HCT116 (cell line): ENCODE measurements at regions not wholly inside any gene's neighbourhood (a gene's known extent, or its start where the extent isn't known, plus 50 kb on each side); places are given as distances from the start of the nearest gene placed in this dataset.

Source experiments
- ATAC-seq: fragments of 200-7000 bp; cut with Tn5 transposase; 2 replicates; pipeline ENCODE4 v1.9.1; 2020; ENCODE audit warnings: mild to moderate bottlenecking, moderate library complexity
- BruUV-seq: library from RNA; stranded (reverse); fragments of 400-500 nt; replicated peaks from 2 replicates; lab custom pipeline; 2021; lab: Mats Ljungman, UMichigan
- CTCF ChIA-PET: fragments of 300-600 bp; sonication (Branson Sonifier 250); formaldehyde crosslinking; loops from one replicate; lab custom pipeline; 2021; ENCODE audit warnings: antibody characterized with exemption; lab: Charles Lee
- POLR2A ChIA-PET: fragments of 300-600, 350-600 bp; sonication (Branson Sonifier 250); formaldehyde crosslinking; loops from one replicate; lab custom pipeline; 2021; ENCODE audit warnings: antibody characterized with exemption; lab: Charles Lee
- RAD21 ChIA-PET, 2 experiments: fragments of 300-600 bp; sonication (Branson Sonifier 250); formaldehyde crosslinking; loops; one replicate each; lab custom pipeline; 2023; ENCODE audit warnings: low total read pairs in 2 of 2; ENCODE audit not compliant: uncharacterized antibody in 2 of 2, unreplicated experiment in 2 of 2, low non-redundant PET in 1 of 2; lab: Charles Lee
- DNase-seq: peaks from one replicate; pipeline ENCODE4 v3.0.0-alpha.2; 2010; ENCODE audit warnings: low read depth, low spot score
- H2AFZ ChIP-seq: fragments of 200-600 bp; shearing (Covaris generic), sonication (generic); 2 replicates; pipeline ENCODE4 v1.6.1; 2017; ENCODE audit warnings: low read depth, mixed run types, mixed read lengths, antibody characterized with exemption, low read length; ENCODE audit not compliant: poor library complexity, severe bottlenecking
- H3K27ac ChIP-seq: 2 replicates; pipeline ENCODE4 v1.5.1; 2012; ENCODE audit warnings: low read depth, low read length
- H3K27me3 ChIP-seq: fragments of 200-600 bp; sonication (generic); 2 replicates; pipeline ENCODE4 v1.6.1; 2016; ENCODE audit warnings: mixed run types, low read length, mixed read lengths; ENCODE audit not compliant: insufficient read depth
- H3K36me3 ChIP-seq, 2 experiments: fragments of 200-500 bp in 1 of 2; fragments of 200-600 bp in 1 of 2; sonication (Bioruptor generic) in 1 of 2; sonication (generic) in 1 of 2; 2 replicates each; pipeline versions ENCODE4 v1.5.1 to v1.6.1; 2014 to 2016; ENCODE audit warnings: low read length in 2 of 2, inconsistent platforms in 1 of 2, mixed read lengths in 1 of 2, mixed run types in 1 of 2; ENCODE audit not compliant: insufficient read depth in 2 of 2, control insufficient read depth in 1 of 2
- H3K4me1 ChIP-seq, 2 experiments: fragments of 200-600 bp in 1 of 2; sonication (generic) in 1 of 2; 2 replicates each; pipeline versions ENCODE4 v1.5.1 to v1.6.1; 2012 to 2017; ENCODE audit warnings: low read length in 2 of 2, inconsistent platforms in 1 of 2, mild to moderate bottlenecking in 1 of 2, mixed read lengths in 1 of 2, mixed run types in 1 of 2, moderate library complexity in 1 of 2; ENCODE audit not compliant: insufficient read depth in 2 of 2, control insufficient read depth in 1 of 2
- H3K4me2 ChIP-seq: fragments of 200-600 bp; sonication (generic); 2 replicates; pipeline ENCODE4 v1.6.1; 2017; ENCODE audit warnings: mixed run types, low read length, mixed read lengths
- H3K4me3 ChIP-seq, 2 experiments: fragments of 200-600 bp in 1 of 2; sonication (generic) in 1 of 2; replicated peaks in 1 of 2; 2 replicates each; pipeline ENCODE4 v1.5.1; 2011 to 2016; ENCODE audit warnings: low read length in 2 of 2, control low read depth in 1 of 2, low read depth in 1 of 2, mild to moderate bottlenecking in 1 of 2, mixed read lengths in 1 of 2, mixed run types in 1 of 2
- H3K79me2 ChIP-seq: fragments of 200-600 bp; sonication (generic); 2 replicates; pipeline ENCODE4 v1.6.1; 2017; ENCODE audit warnings: mild to moderate bottlenecking, mixed run types, low read length, moderate library complexity, mixed read lengths; ENCODE audit not compliant: insufficient read depth
- H3K9ac ChIP-seq: fragments of 200-600 bp; sonication (generic); 2 replicates; pipeline ENCODE4 v1.6.1; 2016; ENCODE audit warnings: low read length, mixed read lengths
- H3K9me2 ChIP-seq: fragments of 200-600 bp; sonication (generic), shearing (Covaris generic); 2 replicates; pipeline ENCODE4 v1.6.1; 2017; ENCODE audit warnings: mixed run types, mild to moderate bottlenecking, moderate library complexity; ENCODE audit not compliant: insufficient read depth
- H3K9me3 ChIP-seq, 2 experiments: fragments of 200-500 bp in 1 of 2; fragments of 200-600 bp in 1 of 2; sonication (Bioruptor generic) in 1 of 2; sonication (generic) in 1 of 2; 2 replicates each; pipeline ENCODE4 v1.6.1; 2014 to 2017; ENCODE audit warnings: low read length in 2 of 2, mixed read lengths in 2 of 2, inconsistent platforms in 1 of 2, low read depth in 1 of 2, mild to moderate bottlenecking in 1 of 2, mixed run types in 1 of 2, moderate library complexity in 1 of 2; ENCODE audit not compliant: control insufficient read depth in 1 of 2, insufficient read depth in 1 of 2
- H4K20me1 ChIP-seq: fragments of 200-600 bp; sonication (generic), shearing (Covaris generic); 2 replicates; pipeline ENCODE4 v1.6.1; 2017; ENCODE audit warnings: mixed run types, mild to moderate bottlenecking, moderate library complexity; ENCODE audit not compliant: insufficient read depth
- CEBPB ChIP-seq: IDR thresholded peaks from 2 replicates; pipeline ENCODE4 v1.6.1; 2012; ENCODE audit warnings: low read depth
- EZH2phosphoT487 ChIP-seq: fragments of 200-600 bp; IDR thresholded peaks from 2 replicates; pipeline ENCODE4 v1.6.1; 2018; ENCODE audit warnings: antibody characterized with exemption, borderline replicate concordance
- JUND ChIP-seq: IDR thresholded peaks from 2 replicates; pipeline ENCODE4 v1.6.1; 2012
- POLR2A ChIP-seq: IDR thresholded peaks from 2 replicates; pipeline ENCODE4 v1.7.0; 2011; ENCODE audit warnings: borderline replicate concordance; ENCODE audit not compliant: insufficient read depth, insufficient read length; ENCODE audit errors: extremely low read depth
- RAD21 ChIP-seq: IDR thresholded peaks from 2 replicates; pipeline ENCODE4 v1.6.1; 2012; ENCODE audit warnings: low read depth, mild to moderate bottlenecking
- SIN3A ChIP-seq: IDR thresholded peaks from 2 replicates; pipeline ENCODE4 v1.6.1; 2012; ENCODE audit warnings: low read depth
- SRF ChIP-seq: IDR thresholded peaks from 2 replicates; pipeline ENCODE4 v1.6.1; 2012; ENCODE audit warnings: low read depth
- ZFX ChIP-seq: fragments of 450-650 bp; IDR thresholded peaks from 2 replicates; pipeline ENCODE4 v1.6.1; 2017
- ZNF274 ChIP-seq: fragments of 200-500 bp; sonication (Bioruptor generic); IDR thresholded peaks from 2 replicates; pipeline ENCODE4 v1.6.1; 2014; ENCODE audit warnings: mild to moderate bottlenecking, low read depth, low read length, inconsistent platforms
- intact Hi-C: fragments of 100-400 bp; cut with micrococcal nuclease; formaldehyde crosslinking; loops from 2 replicates; pipeline ENCODE4 v1.10.0; 2022
- TF ChIP-seq, protein P1 (sequence below): IDR thresholded peaks from 2 replicates; pipeline ENCODE4 v1.6.1; 2011; ENCODE audit warnings: mild to moderate bottlenecking, low read length, moderate library complexity; ENCODE audit not compliant: insufficient replicate concordance; ENCODE audit errors: extremely low read depth
- TF ChIP-seq, protein P2 (sequence below): IDR thresholded peaks from 2 replicates; pipeline ENCODE4 v1.6.1; 2012
- TF ChIP-seq, protein P3 (sequence below): IDR thresholded peaks from 2 replicates; pipeline ENCODE4 v1.6.1; 2012

DNA sequence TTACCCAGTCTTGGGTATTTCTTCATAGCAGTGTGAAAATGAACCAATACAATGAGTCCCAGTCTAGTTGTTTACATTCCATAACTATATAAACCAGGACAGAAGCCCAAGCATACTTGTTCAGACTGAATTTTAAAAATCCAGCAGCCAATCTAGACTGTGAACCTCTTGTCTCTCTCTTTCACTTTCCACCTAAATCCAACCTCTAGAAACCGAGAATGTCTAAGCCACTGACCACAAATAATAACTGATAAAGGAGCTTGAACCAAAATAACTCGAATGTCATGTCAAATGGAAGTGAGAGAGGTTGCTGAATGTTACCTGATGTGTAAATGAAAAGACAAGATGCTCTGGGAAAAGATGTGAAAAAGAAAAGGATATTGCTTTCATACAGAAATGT, 544.7 kb downstream of the NLGN4X start:
- H3K9me3 ChIP-seq: no peaks in the 10 kb centered on the region
- CTCF ChIA-PET: no interaction called here
- POLR2A ChIA-PET: no interaction called here
- no peaks in the 10 kb centered on the region for H3K27me3 ChIP-seq
- H2AFZ ChIP-seq: no peak overlapping the region
- TF ChIP-seq CEBPB: no peak
- TF ChIP-seq, protein P1, sequence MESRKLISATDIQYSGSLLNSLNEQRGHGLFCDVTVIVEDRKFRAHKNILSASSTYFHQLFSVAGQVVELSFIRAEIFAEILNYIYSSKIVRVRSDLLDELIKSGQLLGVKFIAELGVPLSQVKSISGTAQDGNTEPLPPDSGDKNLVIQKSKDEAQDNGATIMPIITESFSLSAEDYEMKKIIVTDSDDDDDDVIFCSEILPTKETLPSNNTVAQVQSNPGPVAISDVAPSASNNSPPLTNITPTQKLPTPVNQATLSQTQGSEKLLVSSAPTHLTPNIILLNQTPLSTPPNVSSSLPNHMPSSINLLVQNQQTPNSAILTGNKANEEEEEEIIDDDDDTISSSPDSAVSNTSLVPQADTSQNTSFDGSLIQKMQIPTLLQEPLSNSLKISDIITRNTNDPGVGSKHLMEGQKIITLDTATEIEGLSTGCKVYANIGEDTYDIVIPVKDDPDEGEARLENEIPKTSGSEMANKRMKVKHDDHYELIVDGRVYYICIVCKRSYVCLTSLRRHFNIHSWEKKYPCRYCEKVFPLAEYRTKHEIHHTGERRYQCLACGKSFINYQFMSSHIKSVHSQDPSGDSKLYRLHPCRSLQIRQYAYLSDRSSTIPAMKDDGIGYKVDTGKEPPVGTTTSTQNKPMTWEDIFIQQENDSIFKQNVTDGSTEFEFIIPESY: no peak
- no peak for DNase-seq
- H3K36me3 ChIP-seq: no peaks in the 10 kb centered on the region
- H3K9me2 ChIP-seq: no peaks in the 10 kb centered on the region
- H3K27ac ChIP-seq: no peak overlapping the region
- no peaks in the 10 kb centered on the region for H4K20me1 ChIP-seq
- no peak for ATAC-seq
- no peak overlapping the region for H3K9ac ChIP-seq
- RAD21 ChIA-PET: no interaction called here
- intact Hi-C loops: no loop called here
- H3K4me1 ChIP-seq: no peaks in the 10 kb centered on the region
- BruUV-seq: no TSS peak
- no peak overlapping the region for H3K4me2 ChIP-seq
- no peak overlapping the region for H3K4me3 ChIP-seq
- no peaks in the 10 kb centered on the region for H3K79me2 ChIP-seq

DNA sequence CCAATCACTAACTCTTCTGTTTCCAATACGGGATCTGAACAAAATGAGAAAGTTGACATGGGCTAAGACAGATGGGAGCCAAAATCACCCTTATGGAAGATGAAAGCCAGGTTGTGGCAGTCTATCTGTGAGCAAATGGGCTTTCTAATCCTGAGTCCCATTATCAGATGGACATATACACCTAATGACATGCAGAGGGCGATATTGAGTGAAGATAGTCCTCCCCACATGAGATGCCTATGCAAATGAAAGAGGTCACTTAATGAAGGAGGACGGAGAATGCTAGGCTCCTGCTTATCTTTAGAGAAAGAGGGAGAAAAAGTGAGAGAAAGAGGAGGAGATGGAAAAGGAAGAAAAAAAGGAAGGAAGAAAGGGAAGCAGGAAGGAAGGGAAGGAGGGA, 547.5 kb downstream of the NLGN4X start:
- Histone ChIP-seq H3K4me3 (no peak overlapping the region), H3K9me2 (no peaks in the 10 kb centered on the region), H3K4me1 (no peaks in the 10 kb centered on the region), H2AFZ (no peak overlapping the region), H3K79me2 (no peaks in the 10 kb centered on the region), H3K36me3 (no peaks in the 10 kb centered on the region), H3K9me3 (no peaks in the 10 kb centered on the region), H3K27ac (no peak overlapping the region), H3K9ac (no peak overlapping the region), H3K27me3 (no peaks in the 10 kb centered on the region), H3K4me2 (no peak overlapping the region), H4K20me1 (no peaks in the 10 kb centered on the region)
- POLR2A ChIA-PET: no interaction called here
- intact Hi-C loops: no loop called here
- TF ChIP-seq ZNF274 (no peak), EZH2phosphoT487 (no peak), ZFX (no peak), SRF (no peak), CEBPB (no peak), SIN3A (no peak), JUND (no peak), RAD21 (no peak), POLR2A (no peak)
- TF ChIP-seq, protein P1: no peak
- TF ChIP-seq, protein P2, sequence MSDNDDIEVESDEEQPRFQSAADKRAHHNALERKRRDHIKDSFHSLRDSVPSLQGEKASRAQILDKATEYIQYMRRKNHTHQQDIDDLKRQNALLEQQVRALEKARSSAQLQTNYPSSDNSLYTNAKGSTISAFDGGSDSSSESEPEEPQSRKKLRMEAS: no peak
- TF ChIP-seq, protein P3, sequence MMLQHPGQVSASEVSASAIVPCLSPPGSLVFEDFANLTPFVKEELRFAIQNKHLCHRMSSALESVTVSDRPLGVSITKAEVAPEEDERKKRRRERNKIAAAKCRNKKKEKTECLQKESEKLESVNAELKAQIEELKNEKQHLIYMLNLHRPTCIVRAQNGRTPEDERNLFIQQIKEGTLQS: no peak
- CTCF ChIA-PET: no interaction called here
- RAD21 ChIA-PET: no interaction called here
- ATAC-seq (no peak), DNase-seq (no peak)
- no TSS peak for BruUV-seq
